ENCODE measurements at regions not wholly inside any gene's neighbourhood (a gene's known extent, or its start where the extent isn't known, plus 50 kb on each side); places are given as distances from the start of the nearest gene placed in this dataset.

GRCh38 chr9:78566521-78566920, 269.6 kb downstream of the PSAT1 start:
- DNase-seq (ENCODE audit: low spot score), result no peak

GRCh38 chr9:78566948-78567675, 270.2 kb downstream of the PSAT1 start:
- DNase-seq (ENCODE audit: low spot score), result no peak

GRCh38 chr9:78567693-78568092, 270.8 kb downstream of the PSAT1 start:
- DNase-seq (ENCODE audit: low spot score), result no peak

- no peak for DNase-seq (ENCODE audit: low spot score)
Measured at GRCh38 chr9:78568774-78569173, 271.8 kb downstream of the PSAT1 start.

GRCh38 chr9:78572266-78572665, 275.3 kb downstream of the PSAT1 start:
- DNase-seq (ENCODE audit: low spot score), result peak; percentile 80

- no peak for DNase-seq (ENCODE audit: low spot score)
Measured at GRCh38 chr9:78573205-78573604, 276.3 kb downstream of the PSAT1 start.

- DNase-seq (ENCODE audit: low spot score), result no peak
Measured at GRCh38 chr9:78573669-78574068, 276.7 kb downstream of the PSAT1 start.

GRCh38 chr9:78574354-78575045, 277.6 kb downstream of the PSAT1 start:
- DNase-seq (ENCODE audit: low spot score), result no peak

- no peak for DNase-seq (ENCODE audit: low spot score)
Measured at GRCh38 chr9:78575081-78575480, 278.2 kb downstream of the PSAT1 start.

- DNase-seq (ENCODE audit: low spot score), result no peak
Measured at GRCh38 chr9:78575771-78576170, 278.8 kb downstream of the PSAT1 start.

- DNase-seq (ENCODE audit: low spot score), result peak; percentile 50
Measured at GRCh38 chr9:78577156-78577906, 280.4 kb downstream of the PSAT1 start.

GRCh38 chr9:78578072-78578471, 281.1 kb downstream of the PSAT1 start:
- no peak for DNase-seq (ENCODE audit: low spot score)

GRCh38 chr9:78582821-78583220, 285.9 kb downstream of the PSAT1 start:
- no peak for DNase-seq (ENCODE audit: low spot score)

- DNase-seq (ENCODE audit: low spot score), result peak; percentile 67
Measured at GRCh38 chr9:78584589-78584988, 287.7 kb downstream of the PSAT1 start.

- DNase-seq (ENCODE audit: low spot score), result no peak
Measured at GRCh38 chr9:78585909-78586308, 289.0 kb downstream of the PSAT1 start.

GRCh38 chr9:78590068-78590467, 293.1 kb downstream of the PSAT1 start:
- DNase-seq (ENCODE audit: low spot score), result no peak

- no peak for DNase-seq (ENCODE audit: low spot score)
Measured at GRCh38 chr9:78592811-78593210, 295.9 kb downstream of the PSAT1 start.

GRCh38 chr9:78595200-78595945, 298.4 kb downstream of the PSAT1 start:
- no peak for DNase-seq (ENCODE audit: low spot score)

GRCh38 chr9:78596346-78596745, 299.4 kb downstream of the PSAT1 start:
- no peak for DNase-seq (ENCODE audit: low spot score)

- DNase-seq (ENCODE audit: low spot score), result no peak
Measured at GRCh38 chr9:78598120-78598519, 301.2 kb downstream of the PSAT1 start.

GRCh38 chr9:78599926-78600325, 303.0 kb downstream of the PSAT1 start:
- DNase-seq (ENCODE audit: low spot score), result no peak

GRCh38 chr9:78601957-78602565, 305.1 kb downstream of the PSAT1 start:
- DNase-seq (ENCODE audit: low spot score), result peak; percentile 35

Data from SW480 (cell line).